ENCODE measurements at regions not wholly inside any gene's neighbourhood (a gene's known extent, or its start where the extent isn't known, plus 50 kb on each side); places are given as distances from the start of the nearest gene placed in this dataset.

GRCh38 chr1:110726755-110727154, 52.0 kb upstream of the KCNA3 start:
- Histone ChIP-seq H3K18ac (ENCODE audit: insufficient read length, low read depth, low read length) (no peak overlapping the region), H3K27ac (ENCODE audit: insufficient read length, low read depth, low read length) (no peak overlapping the region), H2BK5ac (ENCODE audit: insufficient read length, low read length) (no peak overlapping the region), H2AK5ac (ENCODE audit: insufficient read length, low read length) (no peak overlapping the region), H3K27me3 (ENCODE audit: insufficient read depth, low read length) (no peaks in the 10 kb centered on the region), H3T11ph (ENCODE audit: low read length) (no peak overlapping the region), H3K79me1 (ENCODE audit: insufficient read depth, low read depth, low read length, poor library complexity, severe bottlenecking) (no peaks in the 10 kb centered on the region), H2BK15ac (ENCODE audit: low read depth, low read length) (no peak overlapping the region), H3K23me2 (ENCODE audit: insufficient read length, low read depth, low read length, poor library complexity, severe bottlenecking) (no peaks in the 10 kb centered on the region), H3K9ac (ENCODE audit: extremely low read depth, insufficient read length, low read length) (no peak overlapping the region), H3K56ac (ENCODE audit: insufficient read length, low read depth, low read length) (no peak overlapping the region), H3K9me3 (ENCODE audit: control insufficient read depth, low read depth, low read length) (no peaks in the 10 kb centered on the region), H4K8ac (replicated peaks; ENCODE audit: insufficient read length, low read depth, low read length) (no peak overlapping the region), H3K79me2 (ENCODE audit: insufficient read depth, low read length) (no peaks in the 10 kb centered on the region), H4K91ac (ENCODE audit: insufficient read length, low read depth, low read length) (no peak overlapping the region), H3K23ac (ENCODE audit: insufficient read length, low read depth, low read length) (no peak overlapping the region), H3K14ac (ENCODE audit: insufficient read depth, low read length) (no peak overlapping the region), H2BK120ac (ENCODE audit: low read depth, low read length, poor library complexity, severe bottlenecking) (no peak overlapping the region), H4K5ac (ENCODE audit: insufficient read length, low read depth, low read length) (no peak overlapping the region), H3K4ac (ENCODE audit: low read depth, low read length) (no peak overlapping the region), H3K4me2 (ENCODE audit: insufficient read depth, insufficient read length, low read length) (no peak overlapping the region), H3K4me1 (ENCODE audit: insufficient read depth, low read length) (no peaks in the 10 kb centered on the region; the same call in 1 of the 2 replicates), H2BK20ac (ENCODE audit: low read depth, low read length, poor library complexity, severe bottlenecking) (no peak overlapping the region), H4K20me1 (ENCODE audit: control insufficient read depth, insufficient read depth, insufficient read length) (no peaks in the 10 kb centered on the region), H2BK12ac (ENCODE audit: insufficient read length, low read depth, low read length) (no peak overlapping the region), H2AFZ (ENCODE audit: low read length) (no peak overlapping the region)
- H3K9me3 Mint-ChIP-seq: no peaks in the 10 kb centered on the region
- no peak for DNase-seq
- H3K27me3 Mint-ChIP-seq (ENCODE audit: low read depth): no peaks in the 10 kb centered on the region; the same call in 1 of the 2 replicates
- no peak overlapping the region for H3K4me3 Mint-ChIP-seq
- no peaks in the 10 kb centered on the region for H3K36me3 Mint-ChIP-seq (ENCODE audit: insufficient read depth in 1 of 3, low read depth in 3 of 3)
- peaks cover 6 to 8% of the 10 kb centered on the region in 2 experiments for H3K4me1 Mint-ChIP-seq
- no peak overlapping the region for H3K27ac Mint-ChIP-seq
- TF ChIP-seq, protein P1, sequence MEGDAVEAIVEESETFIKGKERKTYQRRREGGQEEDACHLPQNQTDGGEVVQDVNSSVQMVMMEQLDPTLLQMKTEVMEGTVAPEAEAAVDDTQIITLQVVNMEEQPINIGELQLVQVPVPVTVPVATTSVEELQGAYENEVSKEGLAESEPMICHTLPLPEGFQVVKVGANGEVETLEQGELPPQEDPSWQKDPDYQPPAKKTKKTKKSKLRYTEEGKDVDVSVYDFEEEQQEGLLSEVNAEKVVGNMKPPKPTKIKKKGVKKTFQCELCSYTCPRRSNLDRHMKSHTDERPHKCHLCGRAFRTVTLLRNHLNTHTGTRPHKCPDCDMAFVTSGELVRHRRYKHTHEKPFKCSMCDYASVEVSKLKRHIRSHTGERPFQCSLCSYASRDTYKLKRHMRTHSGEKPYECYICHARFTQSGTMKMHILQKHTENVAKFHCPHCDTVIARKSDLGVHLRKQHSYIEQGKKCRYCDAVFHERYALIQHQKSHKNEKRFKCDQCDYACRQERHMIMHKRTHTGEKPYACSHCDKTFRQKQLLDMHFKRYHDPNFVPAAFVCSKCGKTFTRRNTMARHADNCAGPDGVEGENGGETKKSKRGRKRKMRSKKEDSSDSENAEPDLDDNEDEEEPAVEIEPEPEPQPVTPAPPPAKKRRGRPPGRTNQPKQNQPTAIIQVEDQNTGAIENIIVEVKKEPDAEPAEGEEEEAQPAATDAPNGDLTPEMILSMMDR (conservative IDR thresholded peaks at IDR 0.05): no peak
